SHP77 treated with DMSO at 0.1 percent for 48 hours (cell line): ENCODE measurements at regions not wholly inside any gene's neighbourhood (a gene's known extent, or its start where the extent isn't known, plus 50 kb on each side); places are given as distances from the start of the nearest gene placed in this dataset.

Experiments
- DNase-seq: peaks from one replicate; lab custom pipeline; 2025; lab: John Stamatoyannopoulos, UW

DNA sequence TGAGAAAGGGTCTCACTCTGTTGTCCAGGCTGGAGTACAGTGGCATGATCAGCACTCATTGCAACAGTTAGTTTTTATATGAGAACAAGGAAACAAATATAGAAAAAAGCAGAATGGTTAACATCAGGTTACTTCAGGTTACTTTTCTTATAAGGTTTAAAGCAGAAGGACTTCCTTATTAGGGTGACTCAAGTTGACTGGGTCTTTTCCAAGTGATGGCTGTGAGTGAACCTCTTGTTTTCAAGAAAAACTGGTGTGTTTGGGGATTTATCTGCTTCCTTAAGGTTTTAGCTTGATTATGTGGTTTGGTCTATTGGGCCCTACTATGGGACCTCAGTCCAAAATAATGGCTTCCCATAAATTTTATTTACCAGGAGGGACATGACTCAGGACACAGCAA is 99.2 kb downstream of the ARRDC3 start:
- DNase-seq = no peak

GRCh38 chr5:91283326-91283725 is 99.8 kb downstream of the ARRDC3 start:
- no peak for DNase-seq

- DNase-seq = no peak
Measured at GRCh38 chr5:91282210-91282609, 100.9 kb downstream of the ARRDC3 start.

DNA sequence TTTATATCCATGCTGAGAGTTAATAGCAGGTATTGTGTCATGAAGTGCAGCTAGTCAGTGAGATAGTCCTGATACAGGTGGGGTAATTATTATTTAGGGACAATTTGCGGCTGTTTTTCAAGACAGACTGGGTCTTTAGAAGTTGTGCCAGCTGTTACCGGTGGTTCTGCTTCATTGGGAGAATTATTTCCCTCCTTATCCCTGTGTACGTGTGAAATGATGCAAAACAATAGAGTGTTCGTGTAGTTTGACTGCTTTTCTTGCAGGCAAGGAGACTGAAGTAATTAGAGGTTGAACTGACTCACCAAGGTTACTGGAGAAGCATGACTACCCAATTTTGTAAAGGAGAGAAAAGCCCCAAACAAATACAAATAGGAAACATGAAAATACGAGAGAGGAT is 101.7 kb downstream of the ARRDC3 start:
- no peak for DNase-seq

GRCh38 chr5:91280362-91281269 is 102.5 kb downstream of the ARRDC3 start:
- peak; percentile 83 for DNase-seq

DNA sequence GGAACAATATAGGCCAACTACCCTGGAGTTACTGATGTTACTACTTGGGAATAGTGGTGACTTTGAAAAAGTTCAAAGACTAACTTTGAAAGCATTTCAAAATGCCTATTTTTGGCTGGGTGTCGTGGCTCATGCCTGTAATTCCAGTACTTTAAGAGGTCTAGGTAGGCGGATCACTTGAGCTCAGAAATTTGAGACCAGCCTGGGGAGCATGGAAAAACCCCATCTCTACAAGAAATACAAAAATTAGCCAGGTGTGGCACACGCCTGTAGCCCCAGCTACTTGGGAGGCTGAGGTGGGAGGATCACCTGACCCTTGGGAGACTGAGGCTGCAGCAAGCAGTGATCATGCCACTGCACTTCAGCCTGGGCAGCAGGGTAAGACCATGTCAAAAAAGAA is 105.3 kb downstream of the ARRDC3 start:
- no peak for DNase-seq

DNA sequence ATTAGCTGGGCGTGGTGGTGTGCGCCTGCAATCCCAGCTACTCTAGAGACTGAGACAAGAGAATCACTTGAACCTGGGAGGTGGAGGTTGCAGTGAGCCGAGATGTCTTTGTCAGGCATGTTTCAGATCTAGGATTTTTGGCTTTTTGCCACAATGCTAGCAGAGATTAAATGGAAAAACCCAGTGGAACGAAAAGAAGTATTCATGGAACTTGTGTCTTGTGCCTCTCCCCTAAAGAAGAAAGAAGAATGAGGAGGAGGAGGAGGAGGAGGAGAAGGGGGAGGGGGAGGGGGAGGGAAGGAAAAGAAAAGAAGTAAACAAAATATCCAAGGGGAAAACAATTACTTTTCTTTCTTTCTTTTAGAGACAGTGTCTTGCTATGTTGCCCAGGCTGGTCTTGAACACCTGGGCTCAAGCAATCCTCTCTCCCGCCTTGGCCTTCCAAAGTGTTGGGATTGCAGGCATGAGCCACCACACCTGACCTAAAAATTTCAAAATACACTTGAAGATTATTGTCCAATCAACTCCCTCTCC is 106.0 kb downstream of the ARRDC3 start:
- no peak for DNase-seq

DNA sequence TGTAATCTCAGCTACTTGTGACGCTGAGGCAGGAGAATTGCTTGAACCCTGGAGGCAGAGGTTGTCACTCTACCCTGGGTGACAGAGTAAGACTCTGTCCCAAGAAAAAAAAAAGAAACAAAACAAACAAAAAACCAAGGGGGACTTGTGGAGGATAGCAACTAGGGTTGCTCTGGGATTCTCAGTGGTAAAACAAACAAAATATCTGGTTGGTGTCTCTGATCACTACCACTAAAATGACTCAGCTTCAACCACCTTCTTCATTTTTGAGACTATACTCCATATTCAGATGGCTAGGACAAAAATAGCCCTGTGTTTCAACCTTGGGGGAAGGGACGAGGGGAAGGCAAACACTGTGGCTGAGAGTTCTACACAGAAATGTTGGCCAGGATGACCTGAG is 110.3 kb downstream of the ARRDC3 start:
- no peak for DNase-seq

GRCh38 chr5:91271999-91272398 is 111.1 kb downstream of the ARRDC3 start:
- DNase-seq = no peak

GRCh38 chr5:91269198-91269597 is 113.9 kb downstream of the ARRDC3 start:
- DNase-seq = no peak

- DNase-seq = no peak
Measured at GRCh38 chr5:91266184-91266705, 116.9 kb downstream of the ARRDC3 start.

GRCh38 chr5:91264311-91265051 is 118.6 kb downstream of the ARRDC3 start:
- no peak for DNase-seq

DNA sequence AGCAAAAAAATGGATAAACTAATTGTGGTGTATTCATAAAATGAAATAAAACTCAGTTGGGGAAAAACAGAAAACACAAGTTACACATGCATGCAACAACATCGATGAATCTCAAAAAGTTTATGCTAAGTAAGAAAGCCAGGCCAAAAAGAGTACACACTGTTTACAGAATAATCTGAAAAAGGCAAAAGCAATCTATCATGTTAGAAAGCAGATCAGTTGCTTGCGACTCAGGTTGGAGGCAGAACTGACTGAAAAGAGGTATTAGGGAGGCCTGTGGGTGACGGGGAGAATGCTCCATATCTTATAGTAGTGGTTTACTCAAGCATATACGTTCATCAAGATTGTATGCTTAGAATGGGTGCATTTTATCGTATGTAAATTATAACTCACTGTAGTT is 119.2 kb downstream of the ARRDC3 start:
- DNase-seq = no peak

GRCh38 chr5:91257301-91257700 is 125.8 kb downstream of the ARRDC3 start:
- DNase-seq = no peak

GRCh38 chr5:91256142-91256524 is 127.0 kb downstream of the ARRDC3 start:
- no peak for DNase-seq

DNA sequence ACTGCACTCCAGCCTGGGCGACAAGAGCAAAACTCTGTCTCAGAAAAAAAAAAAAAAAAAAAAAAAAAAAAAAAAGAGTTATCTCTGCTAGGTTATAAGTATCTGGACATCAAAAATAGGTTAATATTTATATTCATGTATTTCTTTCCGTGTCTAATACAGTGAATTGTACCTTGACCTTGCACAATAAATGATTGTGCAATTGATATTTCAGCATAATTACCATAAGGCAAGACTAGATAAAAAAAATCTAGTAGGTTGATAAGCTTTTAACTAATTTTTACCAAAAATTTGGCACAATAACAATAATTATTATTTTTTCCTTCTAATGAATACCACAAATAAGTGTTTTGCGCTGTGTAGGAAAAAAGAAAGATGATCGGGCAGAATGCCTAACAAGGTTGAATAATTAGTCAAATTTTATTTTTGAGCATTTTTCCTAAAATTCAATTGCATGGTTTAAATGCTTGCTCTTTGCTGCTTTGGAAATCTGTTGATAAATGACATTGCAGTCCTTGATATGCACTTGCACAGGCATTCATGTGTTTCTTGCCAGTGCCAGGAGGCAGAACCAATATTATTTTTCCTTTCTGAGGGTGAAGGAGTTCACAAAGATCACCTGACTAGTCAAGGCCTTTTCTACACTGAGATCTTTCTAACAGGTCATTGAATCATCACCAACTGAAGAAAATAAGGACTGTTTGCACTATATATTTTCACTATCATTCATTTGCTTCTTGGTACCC is 127.5 kb downstream of the ARRDC3 start:
- DNase-seq = no peak

DNA sequence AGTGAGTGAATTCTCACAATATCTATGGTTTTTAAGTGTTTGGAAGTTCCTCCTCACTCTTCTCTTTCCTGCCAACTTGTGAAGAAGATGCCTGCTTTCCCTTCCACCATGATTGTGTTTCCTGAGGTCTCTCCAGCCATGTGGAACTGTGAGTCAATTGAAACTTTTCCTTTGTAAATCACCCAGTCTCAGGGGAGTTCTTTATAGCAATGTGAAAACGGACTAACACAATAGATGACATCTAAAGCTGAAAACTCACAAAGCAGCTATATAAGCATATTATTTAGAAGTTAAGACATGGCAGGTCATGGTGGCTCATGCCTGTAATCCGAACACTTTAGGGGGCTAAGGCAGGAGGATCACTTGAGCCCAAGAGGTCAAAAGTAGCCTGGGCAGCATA is 130.2 kb downstream of the ARRDC3 start:
- DNase-seq = no peak

DNA sequence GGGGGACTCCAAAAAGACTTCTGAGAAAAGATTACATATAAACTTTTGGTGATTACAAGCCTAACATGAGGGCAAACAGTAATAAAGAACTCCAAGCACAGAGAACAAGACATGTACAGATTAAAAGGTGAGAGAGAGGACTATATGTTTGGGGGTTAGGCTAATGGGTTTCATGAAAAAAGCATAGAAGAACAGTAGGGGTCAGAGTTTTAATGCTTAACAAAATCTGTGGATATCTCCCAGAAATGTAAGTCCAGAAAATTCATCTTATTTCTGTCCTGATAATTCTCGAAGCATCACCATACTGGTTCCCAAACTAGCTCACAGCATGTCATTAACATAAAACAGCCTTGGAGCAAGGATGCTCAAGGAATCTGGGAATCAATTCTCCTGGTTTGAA is 137.2 kb downstream of the ARRDC3 start:
- no peak for DNase-seq

- DNase-seq = no peak
Measured at GRCh38 chr5:91245074-91245452, 138.1 kb downstream of the ARRDC3 start.

DNA sequence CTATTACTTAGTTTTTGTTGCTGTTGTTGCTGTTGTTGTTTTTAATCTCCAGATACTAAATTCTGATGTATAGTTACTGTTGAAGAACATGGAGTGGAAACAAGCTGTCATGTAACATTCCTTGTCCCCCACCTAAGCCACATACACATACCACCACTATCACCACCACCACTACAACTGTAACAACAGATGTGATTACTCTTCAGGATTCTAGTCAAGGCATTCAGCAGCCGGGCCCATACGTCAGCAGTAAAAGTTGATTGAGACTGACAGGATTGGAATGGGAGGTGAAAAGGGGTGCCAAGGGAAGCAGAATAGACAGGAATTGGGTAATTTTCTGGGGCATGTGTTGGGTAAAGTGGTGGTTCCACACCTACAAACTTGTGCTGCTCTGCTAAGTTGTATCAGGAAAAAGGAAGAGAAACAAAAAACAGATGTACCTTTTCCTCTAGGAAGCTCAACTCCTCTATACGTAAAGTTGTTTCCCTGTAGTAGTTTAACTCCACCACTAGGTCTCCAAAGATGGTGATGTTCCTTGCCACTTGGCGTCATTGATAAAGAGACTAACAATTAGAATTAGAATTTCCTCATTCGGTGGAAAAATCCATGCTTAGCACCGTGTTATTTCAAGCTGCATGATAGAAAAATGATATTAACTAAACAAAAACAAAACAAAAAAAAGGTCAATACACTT is 138.6 kb downstream of the ARRDC3 start:
- DNase-seq = no peak

- DNase-seq = no peak
Measured at GRCh38 chr5:91243852-91244251, 139.3 kb downstream of the ARRDC3 start.

DNA sequence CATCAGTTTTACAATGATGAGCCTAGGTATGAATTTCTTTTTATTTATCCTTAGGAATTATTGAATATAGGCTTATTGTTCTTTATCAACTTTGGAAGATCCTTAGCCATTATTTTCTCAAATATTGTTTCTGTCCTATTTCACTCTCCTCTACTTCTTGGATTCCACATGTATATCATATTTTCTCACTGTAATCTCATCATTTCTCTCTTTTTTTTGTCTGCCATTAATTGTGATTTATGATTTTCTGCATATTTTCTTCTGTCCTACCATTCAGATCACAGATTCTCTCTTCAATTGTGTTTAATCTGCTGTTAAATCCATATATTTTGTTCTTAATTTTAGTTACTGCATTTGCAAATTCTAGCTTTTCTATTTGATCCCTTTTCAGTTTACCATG is 139.8 kb downstream of the ARRDC3 start:
- DNase-seq = no peak
